ENCODE measurements at regions not wholly inside any gene's neighbourhood (a gene's known extent, or its start where the extent isn't known, plus 50 kb on each side); places are given as distances from the start of the nearest gene placed in this dataset.
"Not testable (repeated sequence)": the region's sequence is repeated elsewhere in the genome, so short reads cannot be mapped to it uniquely, and the experiment has no call there.

- H3K4me1 Mint-ChIP-seq, result no peaks in the 10 kb centered on the region
- no peak overlapping the region for H3K4me3 Mint-ChIP-seq
- H3K27ac Mint-ChIP-seq, result no peak overlapping the region
- no peaks in the 10 kb centered on the region for H3K36me3 Mint-ChIP-seq (ENCODE audit: low read depth)
- H3K9me3 Mint-ChIP-seq (ENCODE audit: low read depth), result no peaks in the 10 kb centered on the region
- CTCF ChIA-PET, result no interaction called here
- peaks cover 2% of the 10 kb centered on the region for H3K27me3 Mint-ChIP-seq
- DNase-seq, result no peak
- intact Hi-C loops (cut with DNase I, micrococcal nuclease), result no loop called here
- no peak for ATAC-seq
- POLR2A ChIA-PET, result no interaction called here
These were observed 289.1 kb upstream of the CRBN start for GRCh38 chr3:3468596-3468995.

- H3K27me3 Mint-ChIP-seq, result peaks cover 2% of the 10 kb centered on the region
- ChIA-PET POLR2A (no interaction called here), CTCF (no interaction called here)
- no peak overlapping the region for H3K27ac Mint-ChIP-seq
- no peak for DNase-seq
- no peaks in the 10 kb centered on the region for H3K36me3 Mint-ChIP-seq (ENCODE audit: low read depth)
- no peak for ATAC-seq
- H3K4me1 Mint-ChIP-seq, result no peaks in the 10 kb centered on the region
- intact Hi-C loops (cut with DNase I, micrococcal nuclease), result no loop called here
- no peak overlapping the region for H3K4me3 Mint-ChIP-seq
- no peaks in the 10 kb centered on the region for H3K9me3 Mint-ChIP-seq (ENCODE audit: low read depth)
These were observed 284.6 kb upstream of the CRBN start for GRCh38 chr3:3464131-3464530.

- Mint-ChIP-seq H3K27ac (no peak overlapping the region), H3K36me3 (ENCODE audit: low read depth) (no peaks in the 10 kb centered on the region), H3K4me1 (no peaks in the 10 kb centered on the region), H3K27me3 (no peaks in the 10 kb centered on the region), H3K4me3 (no peak overlapping the region), H3K9me3 (ENCODE audit: low read depth) (no peaks in the 10 kb centered on the region)
- ATAC-seq (no peak), DNase-seq (no peak)
- intact Hi-C loops (cut with DNase I, micrococcal nuclease), result no loop called here
- ChIA-PET CTCF (interaction anchor here (0.7 kb wide), 1 partner anchor 396 kb away, joined by 3 read pairs; no protein-coding TSS in a partner anchor), POLR2A (no interaction called here)
These were observed 281.8 kb upstream of the CRBN start for GRCh38 chr3:3461317-3461716.

- DNase-seq (no peak), ATAC-seq (no peak)
- Mint-ChIP-seq H3K9me3 (ENCODE audit: low read depth) (no peaks in the 10 kb centered on the region), H3K4me3 (no peak overlapping the region), H3K27ac (no peak overlapping the region), H3K27me3 (no peaks in the 10 kb centered on the region), H3K4me1 (no peaks in the 10 kb centered on the region), H3K36me3 (ENCODE audit: low read depth) (no peaks in the 10 kb centered on the region)
- ChIA-PET CTCF (no interaction called here), POLR2A (no interaction called here)
- intact Hi-C loops (cut with DNase I, micrococcal nuclease), result no loop called here
These were observed 269.0 kb upstream of the CRBN start for GRCh38 chr3:3448468-3448867.

DNA sequence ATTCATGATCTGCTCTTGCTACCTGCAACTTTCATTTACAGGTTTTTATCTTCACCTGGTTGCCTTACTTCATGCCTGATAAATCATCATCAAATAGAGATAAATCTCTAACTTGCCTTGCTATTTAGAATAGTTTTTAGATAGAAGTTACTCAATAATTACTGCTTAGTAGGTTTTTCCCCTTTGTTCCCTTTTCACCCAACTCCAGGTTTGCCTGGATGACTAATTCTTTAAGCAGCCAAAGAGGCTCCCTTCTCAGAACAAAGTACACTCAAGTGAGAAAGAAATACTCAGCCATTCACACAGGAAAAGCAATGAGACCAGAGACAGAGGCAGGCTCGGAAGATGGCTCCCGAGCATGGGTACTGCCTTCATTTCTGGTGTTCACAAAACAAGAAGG, 268.1 kb upstream of the CRBN start:
- intact Hi-C loops (cut with DNase I, micrococcal nuclease), result no loop called here
- Mint-ChIP-seq H3K27me3 (no peaks in the 10 kb centered on the region), H3K4me3 (no peak overlapping the region), H3K36me3 (ENCODE audit: low read depth) (no peaks in the 10 kb centered on the region), H3K9me3 (ENCODE audit: low read depth) (no peaks in the 10 kb centered on the region), H3K4me1 (no peaks in the 10 kb centered on the region), H3K27ac (no peak overlapping the region)
- no peak for ATAC-seq
- no peak for DNase-seq
- CTCF ChIA-PET, result no interaction called here
- POLR2A ChIA-PET, result no interaction called here

DNA sequence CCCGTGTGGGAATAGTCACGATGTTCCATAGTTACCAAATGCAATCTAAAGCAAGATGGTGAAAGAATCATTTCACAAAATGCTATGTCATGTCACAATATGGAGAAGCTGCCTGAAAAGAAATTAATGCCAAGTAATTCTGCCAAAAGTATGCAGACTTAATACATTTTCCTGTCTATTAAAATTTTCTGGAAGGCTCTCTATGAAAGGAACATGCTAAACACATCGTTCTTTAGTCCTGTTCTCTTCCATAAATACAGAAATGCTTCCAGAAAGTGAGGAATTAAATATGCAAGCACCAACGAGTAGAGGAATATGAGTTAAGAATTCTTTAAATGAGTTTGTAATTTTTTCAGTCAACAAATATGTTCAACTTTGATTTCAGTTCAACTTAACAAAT, 266.8 kb upstream of the CRBN start:
- DNase-seq (no peak), ATAC-seq (no peak)
- H3K36me3 Mint-ChIP-seq (ENCODE audit: low read depth), result no peaks in the 10 kb centered on the region
- no peak overlapping the region for H3K27ac Mint-ChIP-seq
- no peak overlapping the region for H3K4me3 Mint-ChIP-seq
- H3K9me3 Mint-ChIP-seq (ENCODE audit: low read depth), result no peaks in the 10 kb centered on the region
- no peaks in the 10 kb centered on the region for H3K27me3 Mint-ChIP-seq
- ChIA-PET POLR2A (no interaction called here), CTCF (no interaction called here)
- intact Hi-C loops (cut with DNase I, micrococcal nuclease), result no loop called here
- no peaks in the 10 kb centered on the region for H3K4me1 Mint-ChIP-seq

DNA sequence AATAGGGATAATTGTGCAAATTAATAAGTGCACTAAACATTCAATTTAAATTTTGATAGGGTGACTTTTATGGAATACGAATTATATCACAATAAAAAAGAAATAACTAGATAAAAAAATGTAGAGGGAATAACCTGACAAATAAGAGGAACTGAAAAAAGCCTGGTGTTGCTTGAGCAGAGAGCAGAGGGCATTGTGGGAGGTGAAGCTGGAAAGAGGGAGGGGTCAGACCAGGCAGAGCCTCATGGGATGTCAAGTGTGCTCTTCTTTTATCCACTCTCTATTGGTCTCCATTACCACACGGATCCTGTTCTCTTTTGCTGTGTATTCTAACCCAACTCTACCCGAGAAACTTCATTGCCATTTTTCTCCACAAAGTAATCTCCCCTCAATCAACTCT, 264.0 kb upstream of the CRBN start:
- ChIA-PET CTCF (no interaction called here), POLR2A (no interaction called here)
- no peaks in the 10 kb centered on the region for H3K9me3 Mint-ChIP-seq (ENCODE audit: low read depth)
- H3K36me3 Mint-ChIP-seq (ENCODE audit: low read depth), result no peaks in the 10 kb centered on the region
- intact Hi-C loops (cut with DNase I, micrococcal nuclease), result no loop called here
- H3K27me3 Mint-ChIP-seq, result no peaks in the 10 kb centered on the region
- H3K4me3 Mint-ChIP-seq, result no peak overlapping the region
- ATAC-seq, result no peak
- no peak for DNase-seq
- no peak overlapping the region for H3K27ac Mint-ChIP-seq
- H3K4me1 Mint-ChIP-seq, result no peaks in the 10 kb centered on the region

GRCh38 chr3:3433711-3434110, 254.2 kb upstream of the CRBN start:
- Mint-ChIP-seq H3K36me3 (ENCODE audit: low read depth) (no peaks in the 10 kb centered on the region), H3K4me1 (no peaks in the 10 kb centered on the region), H3K27ac (no peak overlapping the region), H3K27me3 (no peaks in the 10 kb centered on the region), H3K4me3 (no peak overlapping the region), H3K9me3 (ENCODE audit: low read depth) (peaks cover 4% of the 10 kb centered on the region)
- intact Hi-C loops (cut with DNase I, micrococcal nuclease), result no loop called here
- CTCF ChIA-PET, result no interaction called here
- POLR2A ChIA-PET, result no interaction called here
- ATAC-seq (no peak), DNase-seq (no peak)

DNA sequence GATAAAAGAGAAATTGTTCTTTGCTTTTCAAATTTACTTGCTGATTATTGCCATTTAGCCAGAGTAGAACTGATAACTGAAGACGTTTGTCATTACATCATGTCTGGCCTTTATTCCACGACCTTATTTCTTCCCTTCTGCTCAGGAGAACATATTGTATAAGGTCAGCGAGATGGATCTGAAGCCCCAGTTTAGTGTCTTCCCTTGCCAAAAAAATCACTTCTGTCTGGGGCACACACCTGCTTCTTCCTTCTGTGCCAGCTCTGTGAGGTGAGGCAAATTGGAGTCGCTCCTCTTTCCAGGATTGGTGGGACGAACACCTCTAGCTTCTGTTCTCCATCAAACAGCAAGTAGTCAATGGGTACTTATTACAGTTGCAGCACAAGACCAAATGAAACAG, 250.3 kb upstream of the CRBN start:
- Mint-ChIP-seq H3K4me1 (no peaks in the 10 kb centered on the region), H3K36me3 (ENCODE audit: low read depth) (no peaks in the 10 kb centered on the region), H3K4me3 (no peak overlapping the region), H3K27ac (no peak overlapping the region), H3K9me3 (ENCODE audit: low read depth) (peaks cover 4% of the 10 kb centered on the region), H3K27me3 (no peaks in the 10 kb centered on the region)
- ATAC-seq (no peak), DNase-seq (no peak)
- intact Hi-C loops (cut with DNase I, micrococcal nuclease), result no loop called here
- POLR2A ChIA-PET, result no interaction called here
- CTCF ChIA-PET, result no interaction called here

DNA sequence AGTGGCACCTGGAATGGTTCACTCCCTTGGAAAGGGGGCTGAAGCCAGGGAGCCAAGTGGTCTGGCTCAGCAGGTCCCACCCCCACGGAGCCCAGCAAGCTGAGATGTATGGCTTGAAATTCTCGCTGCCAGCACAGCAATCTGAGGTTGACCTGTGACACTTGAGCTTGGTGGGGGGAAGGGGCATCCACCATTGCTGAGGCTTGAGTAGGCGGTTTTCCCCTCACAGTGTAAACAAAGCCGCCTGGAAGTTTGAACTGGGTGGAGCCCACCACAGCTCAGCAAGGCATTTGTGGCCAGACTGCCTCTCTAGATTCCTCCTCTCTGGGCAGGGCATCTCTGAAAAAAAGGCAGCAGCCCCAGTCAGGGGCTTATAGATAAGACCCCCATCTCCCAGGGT, 228.2 kb upstream of the CRBN start:
- H3K36me3 Mint-ChIP-seq (ENCODE audit: low read depth); H3K4me3 Mint-ChIP-seq; H3K27ac Mint-ChIP-seq; H3K9me3 Mint-ChIP-seq (ENCODE audit: low read depth); H3K4me1 Mint-ChIP-seq; H3K27me3 Mint-ChIP-seq; intact Hi-C loops (cut with DNase I, micrococcal nuclease); POLR2A ChIA-PET; ATAC-seq; CTCF ChIA-PET; DNase-seq: not testable (repeated sequence)

DNA sequence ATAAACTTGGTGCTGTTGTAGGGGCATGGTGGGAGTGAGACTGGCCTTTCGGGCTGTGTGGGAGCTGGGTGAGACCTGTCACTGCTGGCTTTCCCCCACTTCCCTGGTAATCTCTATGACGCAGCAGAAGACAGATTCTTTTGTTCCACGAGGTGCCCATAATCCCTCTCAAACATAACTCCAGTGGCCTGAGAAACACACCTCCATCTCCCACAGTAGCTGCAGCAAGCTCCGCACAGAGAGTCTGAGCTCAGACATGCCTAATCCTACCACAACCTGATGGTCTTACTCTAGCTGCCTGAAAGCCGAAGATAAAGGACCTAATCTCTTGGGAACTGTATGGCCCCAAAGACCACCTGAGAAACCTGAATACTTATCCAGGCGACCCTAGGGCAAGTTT, 225.6 kb upstream of the CRBN start:
- intact Hi-C loops (cut with DNase I, micrococcal nuclease), result no loop called here
- Mint-ChIP-seq H3K27me3 (peaks cover 10% of the 10 kb centered on the region), H3K27ac (no peak overlapping the region), H3K4me1 (no peaks in the 10 kb centered on the region), H3K4me3 (no peak overlapping the region), H3K9me3 (ENCODE audit: low read depth) (peaks cover 8% of the 10 kb centered on the region), H3K36me3 (ENCODE audit: low read depth) (no peaks in the 10 kb centered on the region)
- ATAC-seq, result no peak
- ChIA-PET CTCF (no interaction called here), POLR2A (no interaction called here)
- DNase-seq, result no peak

DNA sequence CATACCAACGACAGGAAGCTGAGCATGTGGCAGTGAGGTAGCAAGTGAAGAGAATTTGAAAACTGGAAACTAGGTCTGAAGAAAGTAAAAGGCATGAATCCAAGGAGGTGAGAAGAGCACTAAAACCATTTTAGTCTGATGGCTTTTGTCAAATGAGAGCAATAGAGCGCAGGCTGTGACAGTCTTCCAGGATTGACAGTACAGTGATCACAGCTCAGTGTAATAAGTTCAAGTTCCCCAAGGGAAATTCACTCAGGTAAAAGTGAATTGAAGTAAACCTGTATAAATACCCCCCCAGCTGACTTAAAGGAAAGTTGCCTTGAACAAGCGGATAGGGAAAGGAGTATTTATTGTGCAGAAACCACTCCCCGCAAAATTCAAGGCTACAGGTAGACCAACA, 224.2 kb upstream of the CRBN start:
- no peak overlapping the region for H3K4me3 Mint-ChIP-seq
- POLR2A ChIA-PET, result no interaction called here
- H3K27ac Mint-ChIP-seq, result no peak overlapping the region
- DNase-seq, result no peak
- peaks cover 5% of the 10 kb centered on the region for H3K9me3 Mint-ChIP-seq (ENCODE audit: low read depth)
- H3K36me3 Mint-ChIP-seq (ENCODE audit: low read depth), result no peaks in the 10 kb centered on the region
- H3K4me1 Mint-ChIP-seq, result no peaks in the 10 kb centered on the region
- CTCF ChIA-PET, result interaction anchor here (1.1 kb wide), 1 partner anchor 189 kb away, joined by 3 read pairs; no protein-coding TSS in a partner anchor
- no peak for ATAC-seq
- H3K27me3 Mint-ChIP-seq, result peaks cover 10% of the 10 kb centered on the region
- intact Hi-C loops (cut with DNase I, micrococcal nuclease), result no loop called here

DNA sequence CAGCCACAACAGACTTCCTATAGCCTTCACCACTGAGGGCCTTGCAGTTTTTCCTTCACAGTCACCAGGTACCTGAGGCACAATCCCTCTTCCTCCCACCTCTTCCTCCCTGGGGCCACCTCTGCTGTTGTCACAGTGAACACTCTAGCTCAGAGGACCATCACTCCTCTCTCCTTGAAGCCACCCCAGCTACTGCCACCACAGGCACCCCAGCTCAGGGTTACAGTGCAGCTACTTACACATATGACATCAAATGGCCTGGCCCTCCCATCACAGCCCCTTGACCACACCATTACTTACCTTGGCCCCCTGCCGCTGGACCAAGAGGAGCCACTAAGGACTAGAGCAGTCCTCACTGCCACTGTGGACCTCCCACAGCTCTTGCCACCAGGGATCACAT, 213.5 kb upstream of the CRBN start:
- intact Hi-C loops (cut with DNase I, micrococcal nuclease), result no loop called here
- H3K27ac Mint-ChIP-seq, result no peak overlapping the region
- no peak overlapping the region for H3K4me3 Mint-ChIP-seq
- peaks cover 2% of the 10 kb centered on the region for H3K9me3 Mint-ChIP-seq (ENCODE audit: low read depth)
- ATAC-seq (no peak), DNase-seq (no peak)
- no peaks in the 10 kb centered on the region for H3K27me3 Mint-ChIP-seq
- ChIA-PET CTCF (no interaction called here), POLR2A (no interaction called here)
- no peaks in the 10 kb centered on the region for H3K4me1 Mint-ChIP-seq
- H3K36me3 Mint-ChIP-seq (ENCODE audit: low read depth), result no peaks in the 10 kb centered on the region
